ENCODE measurements at regions not wholly inside any gene's neighbourhood (a gene's known extent, or its start where the extent isn't known, plus 50 kb on each side); places are given as distances from the start of the nearest gene placed in this dataset.
"Not testable (repeated sequence)": the region's sequence is repeated elsewhere in the genome, so short reads cannot be mapped to it uniquely, and the experiment has no call there.

DNA sequence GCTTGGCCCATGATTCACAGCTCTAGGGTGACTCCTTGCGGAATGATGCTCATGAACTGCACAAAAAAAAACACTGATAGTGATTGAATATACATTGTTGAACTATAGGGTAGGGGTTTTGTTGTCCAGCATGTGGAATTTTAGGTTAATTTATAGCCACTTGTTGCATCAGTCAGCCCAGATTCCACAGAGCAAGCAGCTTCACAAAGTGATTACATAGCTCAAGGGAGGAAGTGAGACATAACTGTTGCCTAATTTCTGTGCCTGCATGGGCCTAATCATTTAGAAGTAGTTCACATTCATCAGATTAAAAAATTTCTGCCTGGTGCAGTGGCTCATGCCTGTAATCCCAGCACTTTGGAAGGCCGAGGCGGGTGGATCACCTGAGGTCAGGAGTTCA is 142.2 kb upstream of the ZNF722 start:
- DNase-seq (ENCODE audit: low read depth in 2 of 2, low spot score in 1 of 2): not testable (repeated sequence)

GRCh38 chr7:63867127-63867526 is 131.5 kb upstream of the ZNF722 start:
- no peak for DNase-seq (ENCODE audit: low read depth in 2 of 2, low spot score in 1 of 2)

DNA sequence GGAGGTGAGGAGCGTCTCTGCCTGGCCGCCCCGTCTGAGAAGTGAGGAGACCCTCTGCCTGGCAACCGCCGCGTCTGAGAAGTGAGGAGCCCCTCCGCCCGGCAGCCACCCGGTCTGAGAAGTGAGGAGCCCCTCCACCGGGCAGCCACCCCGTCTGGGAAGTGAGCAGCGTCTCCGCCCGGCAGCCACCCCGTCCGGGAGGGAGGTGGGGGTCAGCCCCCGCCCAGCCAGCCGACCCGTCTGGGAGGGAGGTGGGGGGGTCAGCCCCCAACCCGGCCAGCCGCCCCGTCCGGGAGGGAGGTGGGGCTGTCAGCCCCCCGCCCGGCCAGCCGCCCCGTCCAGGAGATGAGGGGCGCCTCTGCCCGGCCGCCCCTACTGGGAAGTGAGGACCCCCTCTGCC is 124.4 kb upstream of the ZNF722 start:
- DNase-seq (ENCODE audit: low read depth in 2 of 2, low spot score in 1 of 2): not testable (repeated sequence)

- no peak for DNase-seq (ENCODE audit: low read depth in 2 of 2, low spot score in 1 of 2)
Observed at GRCh38 chr7:63876707-63877322, 121.8 kb upstream of the ZNF722 start.

- no peak for DNase-seq (ENCODE audit: low read depth in 2 of 2, low spot score in 1 of 2)
Observed at GRCh38 chr7:63887031-63887430, 111.6 kb upstream of the ZNF722 start.

- DNase-seq (ENCODE audit: low read depth in 2 of 2, low spot score in 1 of 2): peak; percentile 70 to 73
Observed at GRCh38 chr7:63899691-63900393, 98.8 kb upstream of the ZNF722 start.

- peak; percentile 80 to 81 for DNase-seq (ENCODE audit: low read depth in 2 of 2, low spot score in 1 of 2)
Observed at GRCh38 chr7:63900394-63901203, 98.0 kb upstream of the ZNF722 start.

GRCh38 chr7:63901204-63901506 is 97.5 kb upstream of the ZNF722 start:
- DNase-seq (ENCODE audit: low read depth in 2 of 2, low spot score in 1 of 2): not testable (repeated sequence)

GRCh38 chr7:63918986-63919385 is 79.7 kb upstream of the ZNF722 start:
- no peak for DNase-seq (ENCODE audit: low read depth in 2 of 2, low spot score in 1 of 2)

DNA sequence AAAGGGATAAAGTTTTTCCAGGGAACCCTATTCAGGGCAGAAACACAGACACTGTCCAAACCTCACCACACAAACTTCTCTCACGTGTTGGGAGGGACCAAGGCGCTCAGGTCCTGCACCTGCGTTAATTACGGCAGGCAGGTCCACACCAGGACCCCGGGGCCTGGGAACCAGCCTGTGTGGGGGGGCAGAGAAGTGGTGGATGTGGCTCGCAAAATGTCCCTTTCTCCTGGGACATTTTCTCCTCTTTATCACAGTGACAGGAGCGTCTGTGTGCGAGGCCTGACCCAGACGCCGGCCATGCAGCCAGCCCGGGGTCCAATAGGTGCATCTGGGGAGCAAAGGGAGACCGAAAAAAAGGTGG is 73.4 kb upstream of the ZNF722 start:
- no peak for DNase-seq (ENCODE audit: low read depth in 2 of 2, low spot score in 1 of 2)

DNA sequence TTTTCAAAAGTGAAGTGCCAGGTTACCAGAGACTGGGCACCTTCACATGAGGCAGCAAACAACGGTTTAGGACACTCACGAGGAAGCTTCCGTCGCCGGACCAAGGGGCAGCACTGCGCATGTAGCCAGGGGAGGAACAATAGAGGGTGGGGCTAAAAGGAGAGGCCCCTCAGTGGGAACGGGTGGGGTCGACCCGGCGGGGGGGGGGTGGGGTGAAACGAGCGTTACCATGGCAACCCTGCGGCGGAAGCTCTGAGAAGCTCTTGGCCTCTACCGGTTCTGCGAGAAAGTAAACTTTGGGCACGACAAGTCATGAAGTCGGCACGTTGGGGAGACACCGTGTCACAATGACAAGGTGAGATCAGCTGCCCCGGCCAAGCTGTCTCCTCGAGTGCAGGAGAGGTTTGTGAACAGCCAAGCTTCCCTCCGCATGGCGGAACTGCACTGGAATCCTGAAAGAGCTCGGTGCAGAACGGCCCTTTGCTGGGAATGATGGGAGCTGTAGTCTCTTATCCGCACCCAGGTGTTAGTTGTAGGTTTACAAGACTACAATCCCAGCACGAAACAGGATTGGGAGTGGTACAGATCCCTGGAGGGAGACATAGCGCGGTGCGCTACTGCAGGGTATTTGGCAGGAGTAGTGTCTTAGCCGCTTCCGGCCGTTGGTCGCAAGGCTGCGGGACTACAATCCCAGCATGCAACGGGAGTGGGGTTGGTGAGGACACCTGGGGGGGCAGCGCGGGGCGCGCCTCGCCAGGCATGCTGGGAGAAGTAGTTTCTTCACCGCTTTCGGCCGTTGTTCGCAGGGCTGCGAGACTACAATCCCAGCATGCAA is 72.8 kb upstream of the ZNF722 start:
- DNase-seq (ENCODE audit: low read depth in 2 of 2, low spot score in 1 of 2): peak; percentile 77 to 86

GRCh38 chr7:63927261-63927660 is 71.4 kb upstream of the ZNF722 start:
- DNase-seq (ENCODE audit: low read depth in 2 of 2, low spot score in 1 of 2): no peak

GRCh38 chr7:63931057-63931600 is 67.5 kb upstream of the ZNF722 start:
- no peak for DNase-seq (ENCODE audit: low read depth in 2 of 2, low spot score in 1 of 2)

DNA sequence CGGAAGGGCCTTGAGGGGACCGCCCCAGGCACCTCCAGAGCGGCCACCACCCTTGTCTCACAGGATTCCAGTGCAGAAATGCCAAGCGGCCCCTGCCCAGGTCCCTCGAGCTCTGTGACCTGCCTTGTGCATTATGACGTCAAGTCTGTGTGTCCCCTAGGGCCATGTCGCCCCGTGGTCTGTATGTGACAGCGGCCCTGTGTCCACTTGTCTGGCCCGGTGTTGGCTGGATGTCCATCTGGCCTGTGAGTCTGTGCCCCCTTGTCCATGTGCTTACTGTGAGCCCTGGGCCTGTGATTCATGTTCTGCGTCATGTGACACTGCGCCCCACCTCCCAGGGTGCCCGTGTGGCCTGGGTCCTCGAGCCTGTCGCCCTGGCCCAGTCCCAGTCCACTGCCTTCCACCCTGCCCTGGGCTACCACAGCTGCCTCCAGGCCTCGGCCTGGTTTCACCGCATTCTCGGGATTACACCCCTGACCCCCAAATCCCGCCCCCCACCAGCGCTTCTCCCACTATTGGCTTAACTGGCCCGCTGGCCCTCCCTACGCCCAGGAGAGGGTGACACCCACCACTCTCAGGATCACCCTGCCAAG is 66.6 kb upstream of the ZNF722 start:
- DNase-seq (ENCODE audit: low read depth in 2 of 2, low spot score in 1 of 2): no peak
